H7 (cell line): ENCODE measurements at regions not wholly inside any gene's neighbourhood (a gene's known extent, or its start where the extent isn't known, plus 50 kb on each side); places are given as distances from the start of the nearest gene placed in this dataset.

Experiments used
- DNase-seq: peaks from one replicate; pipeline ENCODE4 v3.0.0; 2012
- H3K27me3 ChIP-seq: 2 replicates; pipeline ENCODE4 v1.6.0; 2011; ENCODE audit warnings: mild to moderate bottlenecking, low read length; ENCODE audit not compliant: control insufficient read depth, insufficient read depth
- H3K36me3 ChIP-seq: replicated peaks from 2 replicates; pipeline ENCODE4 v1.5.1; 2011; ENCODE audit warnings: low read length; ENCODE audit not compliant: control insufficient read depth, insufficient read depth
- H3K4me3 ChIP-seq: 2 replicates; pipeline ENCODE4 v1.5.1; 2011; ENCODE audit warnings: low read depth, mild to moderate bottlenecking, control low read depth, low read length, moderate library complexity; ENCODE audit not compliant: insufficient read depth

DNA sequence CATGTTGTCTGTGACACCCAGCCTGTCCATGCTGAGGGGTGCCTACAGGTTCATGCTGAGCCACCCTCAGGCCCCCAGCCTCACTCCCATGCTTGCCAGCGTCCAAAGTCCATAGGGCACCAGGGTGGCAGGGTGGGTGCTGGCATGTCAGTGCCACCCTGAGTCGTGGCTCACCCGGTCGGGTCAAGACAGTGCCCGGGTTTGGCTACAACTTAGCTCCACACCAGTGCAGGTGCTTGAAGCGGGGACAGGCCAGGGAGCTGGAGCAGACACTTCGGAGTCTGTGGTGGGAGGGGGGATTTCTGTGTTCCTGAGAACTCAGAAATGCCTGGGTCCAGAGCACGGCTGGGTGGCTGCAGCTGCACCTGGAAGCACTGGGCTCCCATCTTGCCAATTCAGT is 579.2 kb upstream of the FAM174A start:
- H3K36me3 ChIP-seq: no peaks in the 10 kb centered on the region
- no peak for DNase-seq
- H3K27me3 ChIP-seq: no peaks in the 10 kb centered on the region
- H3K4me3 ChIP-seq: no peak overlapping the region

DNA sequence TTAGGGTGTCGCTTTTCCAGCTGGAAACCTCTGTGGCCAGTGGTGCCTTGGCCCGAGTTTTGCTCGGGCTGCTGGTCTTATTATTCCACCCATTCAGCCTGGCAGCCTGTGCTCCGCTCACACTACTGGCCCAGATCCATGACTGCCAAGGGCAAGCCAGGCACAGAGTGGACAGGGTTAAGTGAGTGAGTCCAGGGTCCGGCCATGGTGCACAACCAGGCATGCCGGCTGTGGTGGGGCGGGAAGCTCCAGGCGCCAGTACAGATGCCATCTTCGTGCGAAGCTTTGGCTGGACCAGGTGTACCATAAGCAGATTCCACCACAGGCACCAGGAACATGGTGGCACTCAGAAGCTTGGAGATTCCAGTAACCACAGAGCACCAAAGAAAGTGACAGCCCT is 580.2 kb upstream of the FAM174A start:
- H3K4me3 ChIP-seq: no peak overlapping the region
- no peaks in the 10 kb centered on the region for H3K36me3 ChIP-seq
- no peak for DNase-seq
- no peaks in the 10 kb centered on the region for H3K27me3 ChIP-seq

DNA sequence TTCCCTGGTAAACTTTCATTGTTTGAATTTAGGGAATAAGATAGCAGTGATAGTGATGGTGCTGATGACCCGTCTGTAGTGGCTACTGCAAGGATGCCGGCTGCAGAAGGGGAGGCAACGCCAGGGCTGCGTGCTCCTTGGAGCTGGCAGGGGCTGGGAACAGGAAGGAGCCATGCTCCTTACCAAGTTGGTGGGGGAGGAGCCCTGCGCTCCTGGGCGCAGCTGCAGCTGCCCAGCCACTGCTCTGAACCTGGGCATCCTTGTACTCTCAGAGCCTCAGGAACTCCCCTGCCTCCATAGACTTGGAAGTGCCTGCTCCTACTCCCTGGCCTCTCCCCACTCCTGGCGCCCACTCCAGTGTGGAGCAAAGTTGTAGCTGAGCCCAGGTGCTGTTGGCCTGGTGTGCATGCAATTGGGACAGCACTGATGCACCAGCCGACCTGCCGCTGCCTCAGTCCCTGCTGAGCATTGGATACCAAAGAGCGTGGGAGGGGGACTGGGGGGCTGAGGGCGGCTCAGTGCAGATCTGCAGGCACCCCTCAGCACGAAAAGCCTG is 585.1 kb upstream of the FAM174A start:
- Histone ChIP-seq H3K4me3 (no peak overlapping the region), H3K27me3 (no peaks in the 10 kb centered on the region), H3K36me3 (no peaks in the 10 kb centered on the region)
- DNase-seq: no peak

DNA sequence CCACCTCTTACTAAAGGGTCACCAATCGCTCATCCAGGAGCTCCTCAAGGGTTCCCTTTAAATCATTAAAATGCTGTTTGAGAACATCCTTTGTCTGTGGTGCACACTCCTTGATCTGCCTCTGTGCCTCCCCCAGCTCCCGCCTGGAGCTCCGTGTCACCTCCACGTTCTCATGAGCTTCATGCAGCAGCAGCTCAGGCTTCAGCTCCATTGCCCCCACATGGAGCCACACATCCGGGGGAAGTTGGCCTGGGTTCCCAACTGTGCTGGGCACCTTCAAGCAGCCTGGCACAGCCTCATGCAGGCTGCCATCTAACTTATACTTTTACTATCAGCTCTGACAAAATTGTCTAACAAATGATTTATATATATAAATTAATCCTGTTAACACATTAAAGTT is 585.8 kb upstream of the FAM174A start:
- no peak overlapping the region for H3K4me3 ChIP-seq

DNA sequence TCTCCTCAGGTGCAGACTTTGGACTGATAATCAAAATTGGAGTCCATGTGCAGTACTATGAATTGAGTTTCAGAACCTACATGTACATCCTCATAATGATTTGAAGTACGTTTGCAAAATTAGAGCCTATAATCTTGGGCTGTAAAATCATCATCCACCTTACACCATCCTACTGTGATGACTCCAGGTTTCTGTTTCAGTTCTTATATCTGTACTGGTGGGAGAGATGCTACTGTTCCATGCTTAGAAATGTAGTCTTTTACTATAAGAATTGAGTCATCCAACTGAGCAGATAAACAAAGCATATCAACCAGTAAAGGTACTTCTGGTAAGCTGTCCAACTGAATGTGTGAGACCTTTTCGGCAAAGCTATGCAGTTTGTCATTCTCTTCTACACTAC is 586.3 kb upstream of the FAM174A start:
- Histone ChIP-seq H3K4me3 (no peak overlapping the region), H3K27me3 (no peaks in the 10 kb centered on the region), H3K36me3 (no peaks in the 10 kb centered on the region)
- no peak for DNase-seq

More for the DNA sequence above, 585.8 kb upstream of the FAM174A start:
- Histone ChIP-seq H3K36me3 (no peaks in the 10 kb centered on the region), H3K27me3 (no peaks in the 10 kb centered on the region)
- no peak for DNase-seq

DNA sequence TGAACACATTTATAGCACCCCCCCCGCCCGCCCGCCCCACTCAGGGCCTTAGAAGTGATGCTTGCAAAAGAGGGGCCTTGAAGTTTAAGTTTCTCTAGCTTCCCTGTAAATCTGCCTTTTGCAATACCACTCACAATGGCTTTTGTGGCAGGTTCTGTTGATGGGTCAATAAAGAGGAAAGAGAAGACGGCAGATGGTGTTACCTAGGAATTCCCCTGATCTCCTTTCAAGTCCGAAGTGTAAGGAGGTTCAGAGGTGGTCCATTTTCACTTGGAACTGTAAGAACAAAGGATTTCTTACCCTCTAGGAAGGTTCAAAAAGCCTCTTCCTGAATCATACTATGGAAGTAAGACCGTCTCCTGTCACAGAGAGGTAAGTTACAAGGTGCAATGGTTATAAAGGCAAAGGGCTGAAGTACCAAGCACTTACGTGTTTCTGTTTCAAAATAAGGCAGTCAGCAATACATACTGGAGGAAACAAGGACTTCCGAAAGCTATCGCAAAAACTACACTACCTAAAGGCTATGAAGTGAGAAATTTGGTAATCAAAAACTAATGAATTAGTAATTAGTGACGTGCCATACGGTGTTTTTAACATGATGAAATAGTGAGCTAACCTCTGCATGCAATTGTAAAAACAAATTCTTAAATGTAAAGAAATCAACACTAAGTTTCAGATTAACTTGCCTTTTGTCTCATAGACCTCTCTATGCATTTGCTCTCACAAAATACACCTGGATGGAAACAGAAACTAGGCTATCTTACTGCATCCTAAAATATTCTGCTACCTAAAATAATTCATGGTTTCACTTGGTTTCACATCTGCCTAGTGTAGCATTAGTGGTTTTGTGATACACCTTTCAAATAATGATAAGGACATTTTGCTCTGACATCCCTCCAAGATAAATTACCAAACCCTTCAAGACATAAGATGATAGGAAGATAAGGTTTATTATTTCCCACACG is 589.4 kb upstream of the FAM174A start:
- peak; percentile 10 for DNase-seq
- no peaks in the 10 kb centered on the region for H3K27me3 ChIP-seq

DNA sequence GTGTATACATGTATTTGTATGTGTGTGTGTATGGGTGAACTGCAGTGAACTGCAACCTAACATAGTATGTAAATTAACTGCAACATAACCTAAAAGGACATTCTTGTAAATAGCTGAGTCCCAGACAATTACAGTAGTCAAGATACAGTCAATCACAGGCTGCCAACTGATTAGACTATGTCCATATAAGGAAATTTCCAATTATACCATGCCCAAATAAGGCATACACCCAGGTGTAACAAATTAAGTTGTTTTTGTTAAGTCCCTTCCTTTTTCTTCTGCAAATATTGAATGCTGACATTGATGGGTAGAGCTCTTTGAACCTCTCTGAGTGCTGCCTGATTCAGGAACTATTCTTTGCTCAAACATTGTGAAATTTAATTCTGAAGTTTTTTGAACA is 594.6 kb upstream of the FAM174A start:
- DNase-seq: no peak
- Histone ChIP-seq H3K36me3 (no peaks in the 10 kb centered on the region), H3K4me3 (no peak overlapping the region), H3K27me3 (no peaks in the 10 kb centered on the region)

More for the DNA sequence above, 589.4 kb upstream of the FAM174A start:
- Histone ChIP-seq H3K4me3 (no peak overlapping the region), H3K36me3 (no peaks in the 10 kb centered on the region)

DNA sequence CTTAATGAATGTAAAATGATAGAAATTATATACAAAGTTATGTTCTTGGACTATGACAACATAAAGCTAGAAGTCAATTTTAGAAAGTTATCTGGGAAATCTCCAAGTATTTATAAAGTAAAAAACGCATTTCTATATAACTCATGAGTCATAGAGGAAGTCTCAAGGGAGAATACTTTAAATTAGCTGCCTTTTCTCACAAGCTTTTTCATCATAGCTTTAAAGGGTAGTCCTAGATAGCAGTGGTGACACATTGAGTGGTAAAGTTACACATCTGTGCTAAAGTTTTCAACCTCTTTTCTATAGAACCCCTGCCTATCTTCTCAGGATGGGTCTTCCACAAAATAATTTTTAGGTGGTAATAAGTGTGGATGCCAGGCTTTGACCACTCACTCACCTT is 598.3 kb upstream of the FAM174A start:
- no peaks in the 10 kb centered on the region for H3K36me3 ChIP-seq

DNA sequence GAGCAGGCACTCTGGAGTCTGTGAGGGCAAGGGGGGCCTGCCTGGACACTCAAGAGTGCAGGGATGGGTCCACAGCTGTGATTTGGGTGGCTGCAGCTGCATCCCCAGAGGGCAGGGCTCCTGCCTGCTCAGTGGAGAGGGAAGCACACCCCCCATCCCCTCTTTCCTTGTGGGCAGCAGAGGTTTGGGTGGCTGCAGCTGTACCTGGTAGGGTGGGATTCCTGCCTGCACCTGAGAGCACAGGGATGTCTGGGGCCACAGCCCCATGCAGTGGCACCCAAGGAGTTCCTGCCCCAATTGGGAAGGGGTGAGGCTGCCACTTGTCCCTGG is 605.4 kb upstream of the FAM174A start:
- Histone ChIP-seq H3K27me3 (no peaks in the 10 kb centered on the region), H3K36me3 (no peaks in the 10 kb centered on the region), H3K4me3 (no peak overlapping the region)
- no peak for DNase-seq

More for the DNA sequence above, 598.3 kb upstream of the FAM174A start:
- no peak overlapping the region for H3K4me3 ChIP-seq
- H3K27me3 ChIP-seq: no peaks in the 10 kb centered on the region
- no peak for DNase-seq

DNA sequence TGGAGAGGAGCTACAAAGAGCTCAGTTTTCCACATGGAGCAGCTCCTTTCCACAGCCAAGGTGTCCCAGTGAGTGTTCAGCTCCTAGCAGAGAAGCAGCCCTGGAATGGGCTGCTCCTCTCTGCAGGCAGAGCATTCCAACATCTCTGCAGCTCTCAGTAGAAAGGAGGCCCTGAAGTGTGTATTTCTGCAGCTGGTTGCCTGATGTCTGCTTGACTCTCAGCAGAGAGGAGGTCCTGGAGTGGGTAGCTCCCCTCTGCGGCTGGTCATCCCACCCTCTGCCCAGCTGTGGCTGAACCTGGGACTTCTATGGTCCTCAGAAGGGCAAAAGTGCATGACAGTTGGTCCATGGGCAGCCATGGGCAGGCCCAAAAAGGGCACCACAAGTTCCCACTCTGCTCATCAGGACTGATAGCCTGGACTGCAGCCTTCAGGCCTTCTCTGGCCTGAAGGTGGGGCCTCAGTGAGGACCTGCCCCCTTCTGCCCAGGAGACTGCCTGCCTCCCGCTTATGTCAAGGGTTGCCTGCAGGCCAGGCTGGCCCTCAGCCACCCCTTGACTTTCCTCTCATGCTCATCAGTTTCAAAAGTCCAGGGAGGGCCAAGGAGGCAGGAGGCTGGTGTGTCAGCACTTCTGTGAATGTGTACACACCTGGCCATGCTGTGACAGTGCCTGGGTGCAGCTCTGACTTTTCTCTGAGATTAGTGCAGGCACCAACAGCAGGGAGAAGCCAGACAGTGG is 605.9 kb upstream of the FAM174A start:
- no peak for DNase-seq
- no peaks in the 10 kb centered on the region for H3K36me3 ChIP-seq
- H3K27me3 ChIP-seq: no peaks in the 10 kb centered on the region
- no peak overlapping the region for H3K4me3 ChIP-seq

DNA sequence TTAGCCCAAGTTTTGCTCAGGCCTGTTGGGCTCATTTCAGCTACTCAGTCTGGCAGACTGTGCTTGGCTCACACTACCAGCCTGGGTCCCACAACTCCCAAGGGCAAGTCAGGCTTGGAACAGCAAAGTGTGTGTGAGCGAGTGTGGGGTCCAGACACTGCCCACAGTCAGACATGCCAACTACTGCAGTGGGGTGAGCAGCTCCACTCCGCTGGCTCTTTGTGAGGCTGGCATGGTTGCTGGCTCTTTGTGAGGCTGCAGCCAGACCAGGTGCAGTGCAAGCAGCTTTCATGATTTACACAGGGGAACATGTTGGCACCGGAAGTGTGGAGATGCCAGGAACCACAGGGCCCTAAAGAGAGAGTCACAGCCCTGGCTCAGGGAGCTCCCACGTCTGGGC is 606.7 kb upstream of the FAM174A start:
- Histone ChIP-seq H3K36me3 (no peaks in the 10 kb centered on the region), H3K27me3 (no peaks in the 10 kb centered on the region), H3K4me3 (no peak overlapping the region)
- DNase-seq: no peak

DNA sequence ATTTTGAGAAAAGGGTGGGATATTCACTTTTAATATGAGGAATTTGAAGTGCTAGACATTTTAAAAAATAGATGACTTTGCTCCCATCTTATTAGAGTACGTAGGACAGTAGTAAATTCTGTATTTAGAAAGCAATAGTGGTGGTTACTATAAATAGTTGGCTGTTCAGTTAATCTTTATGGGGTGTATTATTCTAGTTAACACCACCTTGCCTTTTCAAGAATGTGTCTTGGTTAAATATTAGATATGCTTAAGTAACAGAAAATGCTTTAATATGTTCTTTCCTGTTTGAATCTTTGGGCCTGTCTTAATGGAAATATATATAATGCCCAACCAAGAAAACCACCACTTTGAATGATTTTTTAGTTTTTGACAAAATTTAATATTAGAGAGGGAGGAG is 608.7 kb upstream of the FAM174A start:
- H3K27me3 ChIP-seq: no peaks in the 10 kb centered on the region
- H3K36me3 ChIP-seq: no peaks in the 10 kb centered on the region
- H3K4me3 ChIP-seq: no peak overlapping the region
- DNase-seq: no peak

DNA sequence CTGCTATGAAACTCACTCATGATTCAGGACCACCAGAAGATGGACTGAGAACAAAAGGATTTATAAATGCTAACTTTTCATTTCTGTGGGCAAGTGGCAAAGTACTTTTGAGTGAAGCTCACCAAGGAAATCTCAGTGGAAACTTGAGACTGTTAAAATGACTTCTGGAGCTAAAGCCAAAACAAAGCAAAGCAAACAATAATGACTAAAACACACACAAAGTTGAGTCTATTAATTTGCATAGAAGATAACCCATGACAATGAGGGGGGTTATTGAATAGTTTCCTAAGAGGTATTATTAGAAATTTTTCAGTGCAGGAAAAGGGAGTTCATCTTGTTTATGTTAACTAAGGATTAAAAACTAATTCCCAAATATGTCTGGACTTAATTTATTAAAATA is 612.8 kb upstream of the FAM174A start:
- Histone ChIP-seq H3K4me3 (no peak overlapping the region), H3K27me3 (no peaks in the 10 kb centered on the region), H3K36me3 (no peaks in the 10 kb centered on the region)
- no peak for DNase-seq

DNA sequence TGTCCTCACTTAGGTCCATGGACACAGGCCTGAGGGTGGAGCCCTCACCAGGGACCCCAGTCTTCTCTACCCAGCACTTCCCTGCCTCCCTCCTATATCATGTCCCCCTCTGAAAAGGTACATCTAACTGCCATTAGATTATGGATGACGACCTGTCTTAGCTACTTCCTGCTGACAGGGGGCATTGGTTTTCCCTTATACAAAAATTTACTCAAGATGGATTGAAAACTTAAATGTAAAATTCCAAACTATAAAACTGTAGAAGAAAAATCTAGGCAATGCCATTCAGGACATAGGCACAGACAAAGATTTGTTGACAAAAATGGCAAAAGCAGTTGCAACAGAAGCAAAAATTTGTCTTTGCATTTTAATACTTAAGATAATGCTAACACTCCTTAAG is 623.2 kb upstream of the FAM174A start:
- H3K36me3 ChIP-seq: no peaks in the 10 kb centered on the region
- H3K27me3 ChIP-seq: no peaks in the 10 kb centered on the region
- no peak overlapping the region for H3K4me3 ChIP-seq
- peak; percentile 5 for DNase-seq

DNA sequence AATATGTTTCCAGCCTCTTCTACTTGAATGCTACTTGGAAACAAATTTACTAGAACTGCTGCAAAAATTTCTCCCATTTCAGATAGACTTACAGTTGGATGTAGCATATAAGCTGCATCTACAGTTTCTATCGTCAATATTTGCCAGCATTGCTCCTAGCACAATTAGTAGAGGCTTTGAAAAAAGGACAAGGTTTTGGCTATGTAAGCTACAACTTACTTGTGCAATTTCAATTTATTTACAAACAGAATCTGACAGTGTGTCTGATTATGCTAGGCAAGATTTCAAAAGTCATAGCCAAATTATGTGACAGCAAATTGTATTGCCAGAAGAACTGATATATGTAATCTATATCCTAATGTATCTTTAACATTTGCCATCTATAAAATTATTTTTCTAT is 628.4 kb upstream of the FAM174A start:
- no peak for DNase-seq
- no peaks in the 10 kb centered on the region for H3K27me3 ChIP-seq
- no peak overlapping the region for H3K4me3 ChIP-seq
- H3K36me3 ChIP-seq: no peaks in the 10 kb centered on the region
